ENCODE measurements at regions not wholly inside any gene's neighbourhood (a gene's known extent, or its start where the extent isn't known, plus 50 kb on each side); places are given as distances from the start of the nearest gene placed in this dataset.

DNA sequence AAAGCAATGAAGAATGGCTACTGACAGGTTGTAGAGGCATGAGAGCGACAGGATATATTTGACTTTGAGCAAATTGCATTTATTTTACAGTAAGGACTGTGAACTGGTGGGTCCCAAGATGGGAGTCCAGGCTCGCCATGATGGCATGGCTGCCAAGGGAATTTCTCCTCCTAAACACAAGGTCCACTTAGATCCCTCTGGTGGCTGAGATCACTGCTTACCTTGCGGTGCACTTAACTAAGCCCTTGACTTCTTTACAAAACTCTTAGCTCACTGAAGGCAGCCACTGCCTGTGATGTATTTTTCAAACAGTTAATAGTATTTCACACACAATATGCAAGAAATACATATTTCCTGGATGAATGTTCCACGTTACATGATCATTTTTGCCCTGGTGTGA is 50.3 kb upstream of the SORBS2 start:
- no peak for DNase-seq (ENCODE audit: low read depth in 2 of 2)

DNA sequence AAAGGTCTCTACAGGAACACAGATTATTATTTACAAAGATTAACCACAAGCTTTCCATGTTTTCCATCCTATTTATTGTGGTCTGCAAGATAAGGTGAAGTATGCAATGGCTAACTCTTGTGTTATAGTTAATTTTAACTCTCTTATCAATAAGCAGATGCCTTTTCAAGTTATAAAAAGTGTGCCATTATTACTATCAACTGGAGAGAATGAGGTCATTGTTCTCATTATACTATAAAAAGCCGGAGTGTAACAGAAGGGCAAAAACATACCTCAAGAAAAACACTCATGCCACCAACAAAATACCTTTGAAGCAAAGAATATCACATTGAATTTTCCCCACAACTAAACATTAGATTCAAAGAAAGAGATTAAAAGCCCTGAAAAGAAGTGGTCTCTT is 52.0 kb upstream of the SORBS2 start:
- no peak for DNase-seq (ENCODE audit: low read depth in 2 of 2)

GRCh38 chr4:185865901-185866328 is 53.9 kb upstream of the SORBS2 start:
- no peak for DNase-seq (ENCODE audit: low read depth in 2 of 2)

DNA sequence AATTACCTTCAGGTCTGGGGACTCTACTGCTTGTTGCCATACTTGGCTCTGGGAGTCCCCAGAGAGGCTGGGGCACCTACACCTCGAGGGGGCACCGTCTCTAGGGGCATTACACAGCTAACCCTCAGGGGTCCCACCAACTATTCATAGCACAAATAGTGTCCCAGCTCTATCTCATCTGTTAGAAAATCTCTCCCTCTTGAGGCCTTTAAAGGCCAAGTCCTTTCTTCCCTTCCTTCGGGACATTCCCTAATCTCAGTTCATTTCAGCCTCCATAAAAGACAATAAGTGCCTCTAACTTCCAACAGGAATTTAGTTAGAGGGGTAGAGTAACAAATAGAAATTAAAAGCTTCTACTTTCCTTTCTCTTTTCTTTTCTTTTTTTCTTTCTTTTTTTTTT is 55.8 kb upstream of the SORBS2 start:
- DNase-seq (ENCODE audit: low read depth in 2 of 2): no peak

- no peak for DNase-seq (ENCODE audit: low read depth in 2 of 2)
Observed at GRCh38 chr4:185868983-185869382, 57.0 kb upstream of the SORBS2 start.

- DNase-seq (ENCODE audit: low read depth in 2 of 2): no peak
Observed at GRCh38 chr4:185869427-185869826, 57.4 kb upstream of the SORBS2 start.

GRCh38 chr4:185870366-185870765 is 58.4 kb upstream of the SORBS2 start:
- no peak for DNase-seq (ENCODE audit: low read depth in 2 of 2)

DNA sequence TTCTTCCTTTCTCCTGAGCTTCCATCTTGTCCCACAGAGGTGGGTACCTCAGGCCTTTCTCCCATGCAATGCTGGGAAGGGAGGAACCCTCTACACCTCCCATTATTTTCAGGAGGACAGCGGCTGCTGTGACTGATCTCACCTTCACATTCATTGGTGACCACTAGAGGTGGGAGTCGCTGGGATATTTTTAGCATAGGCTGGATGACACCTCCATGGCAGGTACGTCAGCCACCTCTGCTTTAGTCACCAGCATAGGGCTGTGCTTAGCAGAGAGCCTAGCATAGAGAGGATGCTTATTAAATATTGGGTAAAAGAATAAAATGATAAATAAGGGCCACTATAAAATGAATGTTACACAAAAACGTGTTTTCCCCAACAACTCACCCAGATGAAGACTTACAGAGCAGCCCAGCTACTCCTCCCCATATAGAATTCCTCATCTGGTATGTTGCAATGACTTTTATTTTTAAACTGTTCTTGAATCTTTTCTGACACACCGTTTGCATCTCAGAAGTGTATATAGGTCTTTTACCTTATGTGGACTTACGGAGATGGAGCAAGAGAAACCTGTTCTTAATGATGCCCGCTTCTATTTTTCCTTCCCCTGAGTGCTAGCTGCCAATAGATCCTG is 60.9 kb upstream of the SORBS2 start:
- DNase-seq (ENCODE audit: low read depth in 2 of 2): no peak

GRCh38 chr4:185874516-185875230 is 62.7 kb upstream of the SORBS2 start:
- DNase-seq (ENCODE audit: low read depth in 2 of 2): peak in 1 of 2 experiments; percentile 25

GRCh38 chr4:185875316-185875907 is 63.4 kb upstream of the SORBS2 start:
- DNase-seq (ENCODE audit: low read depth in 2 of 2): no peak

DNA sequence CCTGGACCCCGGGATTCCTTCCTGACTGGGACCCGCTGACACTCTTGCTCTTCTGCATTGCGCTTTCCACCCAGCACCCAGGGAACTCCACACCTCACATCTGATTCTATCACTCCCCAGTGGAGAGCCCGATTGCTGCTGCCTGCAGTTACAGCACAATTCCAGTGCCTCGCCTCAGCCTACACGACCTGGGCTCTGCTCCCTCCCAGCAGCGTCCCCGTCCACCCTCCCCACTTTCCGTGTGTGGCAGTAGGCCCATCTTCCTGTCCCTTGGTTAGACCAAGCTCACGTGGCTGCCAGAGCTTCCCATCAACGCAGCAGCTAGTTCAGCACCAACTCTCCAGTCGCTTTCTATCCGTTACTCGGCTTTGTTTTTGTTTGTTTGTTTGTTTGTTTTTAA is 66.6 kb upstream of the SORBS2 start:
- DNase-seq (ENCODE audit: low read depth in 2 of 2): no peak

DNA sequence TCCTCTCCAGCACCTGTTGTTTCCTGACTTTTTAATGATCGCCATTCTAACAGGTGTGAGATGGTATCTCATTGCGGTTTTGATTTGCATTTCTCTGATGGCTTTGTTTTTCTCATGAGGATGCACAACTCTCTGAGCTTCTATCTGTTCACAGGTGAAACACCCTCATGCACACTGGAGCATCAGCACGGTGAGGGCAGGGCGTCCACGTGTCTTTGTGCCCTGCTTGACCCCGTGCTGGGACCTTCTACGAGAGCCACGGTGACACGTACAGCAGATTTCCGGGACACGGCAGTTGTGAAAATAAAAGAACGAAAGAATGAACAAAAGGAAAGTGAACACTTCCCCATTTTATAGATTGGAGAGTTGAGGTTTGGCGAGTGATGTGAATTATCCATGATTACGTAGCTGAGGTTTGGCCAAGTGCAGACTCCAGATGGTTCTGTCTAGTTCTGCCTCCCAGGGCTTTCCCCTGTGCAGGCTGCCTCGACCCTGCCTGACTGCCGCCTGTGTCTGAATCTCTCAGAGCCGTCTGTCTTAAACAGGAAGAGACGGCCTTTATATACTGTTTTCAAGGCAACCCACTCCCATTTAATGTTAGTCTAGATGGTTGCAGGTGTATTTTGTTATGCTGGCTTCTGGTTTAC is 67.8 kb upstream of the SORBS2 start:
- DNase-seq (ENCODE audit: low read depth in 2 of 2): no peak

- DNase-seq (ENCODE audit: low read depth in 2 of 2): no peak
Observed at GRCh38 chr4:185880571-185880970, 68.6 kb upstream of the SORBS2 start.

DNA sequence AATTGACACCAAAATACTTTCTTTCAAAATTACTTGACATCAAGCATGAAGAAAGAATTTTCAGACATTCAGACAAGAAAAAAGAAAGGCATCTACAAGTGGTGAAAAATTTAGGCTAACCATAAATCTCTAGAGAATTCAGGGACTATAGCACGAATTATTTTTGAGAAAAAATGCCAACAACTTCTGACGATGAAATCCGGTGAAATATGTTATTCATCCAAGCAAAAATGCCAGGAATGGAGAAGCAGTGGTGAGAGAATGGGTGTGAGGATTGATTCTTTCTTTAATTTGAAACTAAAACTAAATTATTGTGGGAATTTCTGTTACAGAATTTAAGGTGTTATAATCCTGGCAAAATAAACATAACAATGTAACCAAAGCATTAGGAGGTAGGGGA is 69.4 kb upstream of the SORBS2 start:
- DNase-seq (ENCODE audit: low read depth in 2 of 2): peak; percentile 56

GRCh38 chr4:185883591-185883990 is 71.6 kb upstream of the SORBS2 start:
- no peak for DNase-seq (ENCODE audit: low read depth in 2 of 2)

GRCh38 chr4:185885075-185885474 is 73.1 kb upstream of the SORBS2 start:
- DNase-seq (ENCODE audit: low read depth in 2 of 2): no peak

DNA sequence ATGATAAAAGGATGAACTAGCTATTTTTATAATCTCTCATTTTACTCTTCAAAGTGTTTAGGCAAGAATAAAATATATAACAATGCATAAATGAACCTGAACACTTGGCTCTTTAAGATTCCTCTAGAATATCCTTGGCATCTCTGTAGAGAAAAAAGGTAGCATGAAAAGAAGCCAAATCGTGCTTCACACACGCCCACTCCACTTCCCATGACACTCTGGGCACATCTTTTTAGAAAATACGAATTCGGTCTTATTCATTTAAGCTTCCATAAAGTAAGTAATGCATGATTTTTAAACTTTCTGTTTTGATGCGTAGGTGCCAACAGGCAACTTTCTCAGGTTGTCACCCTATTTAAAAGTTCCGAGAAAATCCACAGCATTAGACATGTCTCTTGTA is 73.6 kb upstream of the SORBS2 start:
- no peak for DNase-seq (ENCODE audit: low read depth in 2 of 2)

- DNase-seq (ENCODE audit: low read depth in 2 of 2): no peak
Observed at GRCh38 chr4:185886832-185887524, 75.0 kb upstream of the SORBS2 start.

DNA sequence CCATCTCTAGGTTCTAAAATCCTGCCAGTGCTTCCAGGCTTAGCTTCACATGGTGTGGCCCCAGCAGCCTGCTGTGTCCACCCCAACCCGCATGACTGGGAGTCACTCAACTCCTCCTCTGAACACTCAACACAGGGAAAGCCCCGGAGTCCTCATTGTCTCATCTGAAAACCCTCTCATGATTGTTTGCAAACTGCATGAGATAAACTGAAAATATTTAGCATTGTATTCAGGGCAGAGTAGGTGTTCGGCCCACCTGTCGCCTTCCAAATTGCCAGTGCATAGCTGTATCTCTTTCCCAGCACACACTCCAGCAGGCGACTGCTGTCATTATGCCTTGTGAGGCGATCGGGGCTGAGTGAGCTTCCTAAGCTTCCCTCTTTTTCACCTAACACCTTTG is 76.7 kb upstream of the SORBS2 start:
- DNase-seq (ENCODE audit: low read depth in 2 of 2): no peak

DNA sequence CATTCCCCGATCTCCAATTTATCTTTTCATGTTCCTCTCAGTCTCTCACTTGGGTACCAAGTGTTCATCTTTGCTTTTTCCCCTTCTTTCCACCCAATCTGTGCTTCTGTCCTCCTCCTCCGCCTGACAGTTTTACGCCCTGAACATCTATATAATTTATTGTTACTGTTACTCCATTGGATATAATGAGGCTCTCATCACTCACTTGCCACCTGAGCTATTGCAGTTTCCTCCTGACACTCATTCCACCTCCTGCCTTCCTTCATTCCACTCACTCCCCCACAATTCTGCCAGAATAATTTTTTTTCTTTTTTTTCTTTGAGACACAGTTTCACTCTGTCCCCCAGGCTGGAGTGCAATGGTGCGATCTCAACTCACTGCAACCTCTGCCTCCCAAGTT is 77.6 kb upstream of the SORBS2 start:
- DNase-seq (ENCODE audit: low read depth in 2 of 2): no peak

DNA sequence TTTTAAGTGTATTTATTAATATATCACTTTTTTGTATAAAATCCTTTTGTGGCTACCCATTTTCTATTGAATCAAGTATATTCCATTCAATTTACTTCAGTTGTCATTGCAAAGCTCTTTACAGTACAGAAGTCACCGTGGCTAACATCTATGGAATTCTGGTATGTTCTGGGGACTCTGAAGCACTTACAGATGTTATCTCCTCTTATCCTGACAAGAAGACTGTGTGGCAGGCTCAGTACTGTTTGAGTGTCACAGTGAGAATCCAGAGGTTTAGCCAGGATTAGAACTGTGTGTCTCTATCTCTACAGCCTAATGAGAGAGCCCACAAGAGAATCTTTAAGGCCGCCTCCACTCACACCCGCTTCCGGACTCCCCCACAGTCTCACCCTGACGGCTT is 78.2 kb upstream of the SORBS2 start:
- no peak for DNase-seq (ENCODE audit: low read depth in 2 of 2)

GRCh38 chr4:185892165-185892564 is 80.2 kb upstream of the SORBS2 start:
- DNase-seq (ENCODE audit: low read depth in 2 of 2): no peak
